Neural progenitor cell (in vitro differentiated cells): ENCODE measurements at regions not wholly inside any gene's neighbourhood (a gene's known extent, or its start where the extent isn't known, plus 50 kb on each side); places are given as distances from the start of the nearest gene placed in this dataset.

Experiments
- DNase-seq: peaks from one replicate; pipeline ENCODE4 v3.0.0-alpha.2; 2016; ENCODE audit warnings: low spot score
- H2AFZ ChIP-seq: fragments of 200-600 bp; sonication (generic); replicated peaks from 2 replicates; pipeline ENCODE4 v1.6.1; 2016; ENCODE audit warnings: antibody characterized with exemption
- H3F3A ChIP-seq: fragments of 200-600 bp; sonication (generic); 2 replicates; pipeline ENCODE4 v1.6.1; 2016; ENCODE audit warnings: antibody characterized with exemption, low read depth
- H3K27ac ChIP-seq: fragments of 200-600 bp; sonication (generic); 2 replicates; pipeline ENCODE4 v1.5.1; 2016; ENCODE audit warnings: mild to moderate bottlenecking
- H3K27me3 ChIP-seq: fragments of 200-600 bp; sonication (generic); 2 replicates; pipeline ENCODE4 v1.6.1; 2016; ENCODE audit warnings: mild to moderate bottlenecking, moderate library complexity
- H3K36me3 ChIP-seq: fragments of 200-600 bp; sonication (generic); 2 replicates; pipeline ENCODE4 v1.5.1; 2016
- H3K4me1 ChIP-seq: fragments of 200-600 bp; sonication (generic); 2 replicates; pipeline ENCODE4 v1.6.1; 2016; ENCODE audit warnings: mixed run types
- H3K4me2 ChIP-seq: fragments of 200-600 bp; sonication (generic); 2 replicates; pipeline ENCODE4 v1.6.1; 2016
- H3K4me3 ChIP-seq: fragments of 200-600 bp; sonication (generic); 2 replicates; pipeline ENCODE4 v1.5.1; 2016
- H3K79me2 ChIP-seq: fragments of 200-600 bp; sonication (generic); 2 replicates; pipeline ENCODE4 v1.6.1; 2016; ENCODE audit warnings: low read depth
- H3K9ac ChIP-seq: fragments of 200-600 bp; sonication (generic); 2 replicates; pipeline ENCODE4 v1.6.1; 2016
- H3K9me3 ChIP-seq: fragments of 200-600 bp; sonication (generic); 2 replicates; pipeline ENCODE4 v1.5.1; 2016; ENCODE audit warnings: low read depth
- H4K20me1 ChIP-seq: fragments of 200-600 bp; sonication (generic); 2 replicates; pipeline ENCODE4 v1.6.1; 2016; ENCODE audit warnings: low read depth
- H3K27ac Mint-ChIP-seq: 3 replicates; pipeline ENCODE4 v1.8.0; 2021; ENCODE audit warnings: mixed read lengths
- H3K27me3 Mint-ChIP-seq: 2 replicates; pipeline ENCODE4 v1.8.0; 2022; ENCODE audit warnings: low read depth, mild to moderate bottlenecking, inconsistent platforms, moderate library complexity, mixed read lengths; ENCODE audit not compliant: insufficient read depth
- H3K36me3 Mint-ChIP-seq: 3 replicates; pipeline ENCODE4 v1.8.0; 2021; ENCODE audit warnings: mixed read lengths
- H3K4me1 Mint-ChIP-seq: 3 replicates; pipeline ENCODE4 v1.8.0; 2021; ENCODE audit warnings: mixed read lengths
- H3K4me3 Mint-ChIP-seq: 3 replicates; pipeline ENCODE4 v1.8.0; 2021; ENCODE audit warnings: mild to moderate bottlenecking, moderate library complexity, mixed read lengths
- H3K9me3 Mint-ChIP-seq: 3 replicates; pipeline ENCODE4 v1.8.0; 2020; ENCODE audit warnings: mixed read lengths
- EZH2 ChIP-seq: fragments of 200-600 bp; sonication (generic); IDR thresholded peaks from 2 replicates; pipeline ENCODE4 v1.6.1; 2017; ENCODE audit warnings: antibody characterized with exemption, mild to moderate bottlenecking, moderate library complexity
- EZH2phosphoT487 ChIP-seq: fragments of 200-600 bp; sonication (generic); IDR thresholded peaks from 2 replicates; pipeline ENCODE4 v1.6.1; 2017; ENCODE audit warnings: antibody characterized with exemption
- TF ChIP-seq, protein P1 (sequence below): fragments of 200-600 bp; sonication (generic); IDR thresholded peaks from 2 replicates; pipeline ENCODE4 v1.5.1; 2017; ENCODE audit warnings: antibody characterized with exemption, mild to moderate bottlenecking

DNA sequence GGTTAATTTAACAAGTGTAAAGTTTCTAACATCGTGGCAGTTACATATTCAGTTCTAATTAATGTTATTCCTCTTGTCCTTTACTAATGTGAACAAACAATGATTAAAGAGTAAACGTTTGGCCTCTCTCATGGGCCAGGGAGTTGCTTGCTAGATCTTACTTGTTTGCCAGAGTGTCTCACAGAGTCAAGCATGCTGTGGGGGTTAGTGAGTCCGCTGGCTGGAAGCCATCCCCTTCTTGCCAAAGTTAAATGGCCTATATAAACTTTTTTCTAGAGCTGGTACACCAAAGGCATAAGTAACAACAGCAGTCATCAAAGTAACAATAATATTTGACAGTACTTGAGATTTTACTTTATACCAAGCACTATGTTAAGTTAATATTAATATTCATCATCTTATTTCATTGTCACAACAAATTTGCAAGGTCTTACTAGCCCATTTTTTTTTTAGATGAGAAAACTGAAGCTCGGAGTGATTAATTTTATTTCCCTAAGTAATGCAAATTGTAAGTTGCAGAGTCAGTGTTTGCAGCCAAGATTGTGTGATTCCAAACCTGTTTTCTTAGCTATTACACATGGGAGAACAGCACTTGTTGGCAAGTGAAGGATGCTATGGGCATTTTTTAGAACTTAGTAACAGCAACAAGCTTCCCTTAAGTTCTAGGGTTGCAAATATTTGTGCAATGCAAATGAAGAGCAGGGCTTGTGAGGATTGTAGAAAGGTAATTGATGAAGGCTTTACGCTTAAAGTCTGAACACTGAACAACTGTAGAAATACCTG is 224.5 kb downstream of the RFPL4B start:
- Histone ChIP-seq H3K4me3 (no peak overlapping the region), H3K79me2 (no peaks in the 10 kb centered on the region), H3K27me3 (no peaks in the 10 kb centered on the region), H2AFZ (peak overlapping the region; percentile 77), H3K27ac (no peak overlapping the region), H3K36me3 (no peaks in the 10 kb centered on the region), H3K4me2 (no peak overlapping the region), H3K9me3 (no peaks in the 10 kb centered on the region), H4K20me1 (no peaks in the 10 kb centered on the region), H3F3A (no peaks in the 10 kb centered on the region), H3K4me1 (no peaks in the 10 kb centered on the region), H3K9ac (no peak overlapping the region)
- H3K4me3 Mint-ChIP-seq: no peak overlapping the region
- no peak for DNase-seq
- H3K27ac Mint-ChIP-seq: peak overlapping the region; percentile 10
- no peaks in the 10 kb centered on the region for H3K4me1 Mint-ChIP-seq
- TF ChIP-seq, protein P1, sequence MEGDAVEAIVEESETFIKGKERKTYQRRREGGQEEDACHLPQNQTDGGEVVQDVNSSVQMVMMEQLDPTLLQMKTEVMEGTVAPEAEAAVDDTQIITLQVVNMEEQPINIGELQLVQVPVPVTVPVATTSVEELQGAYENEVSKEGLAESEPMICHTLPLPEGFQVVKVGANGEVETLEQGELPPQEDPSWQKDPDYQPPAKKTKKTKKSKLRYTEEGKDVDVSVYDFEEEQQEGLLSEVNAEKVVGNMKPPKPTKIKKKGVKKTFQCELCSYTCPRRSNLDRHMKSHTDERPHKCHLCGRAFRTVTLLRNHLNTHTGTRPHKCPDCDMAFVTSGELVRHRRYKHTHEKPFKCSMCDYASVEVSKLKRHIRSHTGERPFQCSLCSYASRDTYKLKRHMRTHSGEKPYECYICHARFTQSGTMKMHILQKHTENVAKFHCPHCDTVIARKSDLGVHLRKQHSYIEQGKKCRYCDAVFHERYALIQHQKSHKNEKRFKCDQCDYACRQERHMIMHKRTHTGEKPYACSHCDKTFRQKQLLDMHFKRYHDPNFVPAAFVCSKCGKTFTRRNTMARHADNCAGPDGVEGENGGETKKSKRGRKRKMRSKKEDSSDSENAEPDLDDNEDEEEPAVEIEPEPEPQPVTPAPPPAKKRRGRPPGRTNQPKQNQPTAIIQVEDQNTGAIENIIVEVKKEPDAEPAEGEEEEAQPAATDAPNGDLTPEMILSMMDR: no peak
- no peak for TF ChIP-seq EZH2phosphoT487
- TF ChIP-seq EZH2: no peak
- H3K9me3 Mint-ChIP-seq: peaks cover 2% of the 10 kb centered on the region
- H3K36me3 Mint-ChIP-seq: no peaks in the 10 kb centered on the region
- peaks cover 2% of the 10 kb centered on the region for H3K27me3 Mint-ChIP-seq

DNA sequence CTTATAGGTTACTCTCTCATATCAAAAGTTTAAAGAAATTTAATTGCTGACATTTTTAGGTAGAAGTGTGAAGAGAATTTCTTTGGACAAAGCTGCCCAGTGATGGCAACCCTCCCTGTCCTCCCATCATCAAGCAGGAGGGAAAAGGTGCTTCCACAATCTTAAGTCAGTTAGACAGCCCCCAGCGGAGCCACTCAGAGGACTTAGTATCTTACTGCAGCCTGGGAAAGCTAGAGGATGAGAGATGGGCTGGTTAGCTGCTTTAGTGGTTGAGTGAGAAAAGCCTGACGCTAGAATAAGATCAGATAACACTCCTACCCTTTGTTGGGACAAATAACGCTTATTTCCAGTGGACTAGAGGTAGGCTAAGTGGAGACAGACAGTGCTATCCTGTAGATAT is 227.1 kb downstream of the RFPL4B start:
- no peak overlapping the region for H3K27ac ChIP-seq
- Mint-ChIP-seq H3K9me3 (peaks cover 2% of the 10 kb centered on the region), H3K27me3 (peaks cover 2% of the 10 kb centered on the region), H3K4me1 (no peaks in the 10 kb centered on the region), H3K4me3 (no peak overlapping the region), H3K27ac (no peak overlapping the region), H3K36me3 (no peaks in the 10 kb centered on the region)
- no peaks in the 10 kb centered on the region for H3K9me3 ChIP-seq
- no peak overlapping the region for H3K9ac ChIP-seq
- no peaks in the 10 kb centered on the region for H3K79me2 ChIP-seq
- no peaks in the 10 kb centered on the region for H3F3A ChIP-seq
- H3K4me2 ChIP-seq: no peak overlapping the region
- H2AFZ ChIP-seq: peak overlapping the region; percentile 52
- H3K36me3 ChIP-seq: no peaks in the 10 kb centered on the region
- no peaks in the 10 kb centered on the region for H4K20me1 ChIP-seq
- H3K4me1 ChIP-seq: no peaks in the 10 kb centered on the region
- TF ChIP-seq EZH2: no peak
- TF ChIP-seq EZH2phosphoT487: no peak
- TF ChIP-seq, protein P1: no peak
- no peak overlapping the region for H3K4me3 ChIP-seq
- H3K27me3 ChIP-seq: no peaks in the 10 kb centered on the region
- peak; percentile 21 for DNase-seq

DNA sequence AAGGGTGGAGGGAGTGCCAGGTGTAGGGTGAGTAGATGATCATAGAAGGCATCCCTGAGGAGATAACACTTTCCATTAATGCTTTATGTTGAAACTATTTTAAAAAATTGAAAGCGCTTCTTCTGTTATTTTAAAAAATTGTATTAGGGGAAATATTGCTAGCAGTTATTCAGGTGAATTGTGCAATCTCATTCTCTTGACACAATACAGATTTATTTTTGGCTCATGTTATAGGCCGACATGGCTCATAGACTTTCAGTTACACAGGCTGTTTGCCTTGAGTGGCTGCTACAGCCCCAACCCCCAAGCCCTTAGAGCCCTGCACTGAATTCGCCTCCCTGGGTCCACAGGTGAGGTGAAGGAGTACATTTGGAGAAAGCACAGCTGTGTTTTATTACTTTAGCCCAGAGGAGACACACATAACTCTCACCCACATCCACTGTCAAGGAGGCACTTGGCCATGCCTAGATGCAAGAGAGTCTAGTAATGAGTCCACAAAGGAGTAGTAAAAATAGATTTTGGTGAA is 228.2 kb downstream of the RFPL4B start:
- peak overlapping the region; percentile 15 for H2AFZ ChIP-seq
- peaks cover 2% of the 10 kb centered on the region for H3K27me3 Mint-ChIP-seq
- no peaks in the 10 kb centered on the region for H3K36me3 Mint-ChIP-seq
- H3K9me3 Mint-ChIP-seq: peaks cover 2% of the 10 kb centered on the region
- no peaks in the 10 kb centered on the region for H3K4me1 ChIP-seq
- no peaks in the 10 kb centered on the region for H3K9me3 ChIP-seq
- H3K79me2 ChIP-seq: no peaks in the 10 kb centered on the region
- no peaks in the 10 kb centered on the region for H3K4me1 Mint-ChIP-seq
- H3K27me3 ChIP-seq: no peaks in the 10 kb centered on the region
- no peak overlapping the region for H3K9ac ChIP-seq
- no peaks in the 10 kb centered on the region for H3K36me3 ChIP-seq
- no peak for TF ChIP-seq EZH2phosphoT487
- TF ChIP-seq EZH2: no peak
- TF ChIP-seq, protein P1: no peak
- no peaks in the 10 kb centered on the region for H3F3A ChIP-seq
- DNase-seq: no peak
- no peak overlapping the region for H3K4me3 ChIP-seq
- no peaks in the 10 kb centered on the region for H4K20me1 ChIP-seq
- no peak overlapping the region for H3K4me2 ChIP-seq
- H3K4me3 Mint-ChIP-seq: no peak overlapping the region
- no peak overlapping the region for H3K27ac Mint-ChIP-seq
- no peak overlapping the region for H3K27ac ChIP-seq
